Pulmonary artery endothelial cell (primary cell): ENCODE measurements at regions not wholly inside any gene's neighbourhood (a gene's known extent, or its start where the extent isn't known, plus 50 kb on each side); places are given as distances from the start of the nearest gene placed in this dataset.

ENCODE experiments used
- DNase-seq: peaks from one replicate; pipeline ENCODE4 v3.0.0-alpha.2; 2011; ENCODE audit warnings: low read depth, low spot score

DNA sequence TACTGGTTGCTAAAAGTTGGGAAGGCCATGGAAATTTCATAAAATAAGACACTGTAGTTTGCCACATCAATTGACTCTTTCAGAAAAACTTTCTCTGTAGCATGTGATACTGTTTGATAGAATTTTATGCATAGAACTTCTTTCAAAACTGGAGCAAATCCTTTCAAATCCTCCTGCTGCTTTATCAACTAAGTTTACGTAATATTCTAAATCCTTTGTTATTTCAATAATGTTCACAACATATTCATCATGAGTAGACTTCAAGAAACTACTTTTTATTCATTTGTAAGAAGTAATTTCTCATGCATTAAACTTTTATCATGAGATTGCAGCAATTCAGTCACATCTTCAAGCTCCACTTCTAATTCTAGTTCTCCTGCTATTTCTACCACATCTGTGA lies 199.3 kb downstream of the PCDH18 start:
- no peak for DNase-seq

DNA sequence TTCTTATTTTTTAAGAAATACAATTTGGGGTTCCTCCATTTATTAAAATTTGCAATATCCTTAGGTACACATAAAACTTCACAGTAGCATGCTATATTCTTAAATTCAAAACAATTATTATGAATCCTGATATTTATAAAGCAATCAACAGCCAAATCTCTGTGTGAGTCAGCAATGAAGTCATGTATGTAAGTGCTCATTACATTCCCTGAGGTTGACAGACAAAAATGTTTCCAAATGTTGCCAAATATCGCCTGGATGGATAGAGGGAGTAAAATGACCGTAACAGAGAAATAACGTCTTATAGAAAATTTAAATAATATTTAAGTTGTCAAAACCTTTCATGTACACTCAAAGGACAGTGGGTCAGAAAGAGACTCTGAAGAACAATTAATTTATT lies 220.0 kb downstream of the PCDH18 start:
- no peak for DNase-seq

DNA sequence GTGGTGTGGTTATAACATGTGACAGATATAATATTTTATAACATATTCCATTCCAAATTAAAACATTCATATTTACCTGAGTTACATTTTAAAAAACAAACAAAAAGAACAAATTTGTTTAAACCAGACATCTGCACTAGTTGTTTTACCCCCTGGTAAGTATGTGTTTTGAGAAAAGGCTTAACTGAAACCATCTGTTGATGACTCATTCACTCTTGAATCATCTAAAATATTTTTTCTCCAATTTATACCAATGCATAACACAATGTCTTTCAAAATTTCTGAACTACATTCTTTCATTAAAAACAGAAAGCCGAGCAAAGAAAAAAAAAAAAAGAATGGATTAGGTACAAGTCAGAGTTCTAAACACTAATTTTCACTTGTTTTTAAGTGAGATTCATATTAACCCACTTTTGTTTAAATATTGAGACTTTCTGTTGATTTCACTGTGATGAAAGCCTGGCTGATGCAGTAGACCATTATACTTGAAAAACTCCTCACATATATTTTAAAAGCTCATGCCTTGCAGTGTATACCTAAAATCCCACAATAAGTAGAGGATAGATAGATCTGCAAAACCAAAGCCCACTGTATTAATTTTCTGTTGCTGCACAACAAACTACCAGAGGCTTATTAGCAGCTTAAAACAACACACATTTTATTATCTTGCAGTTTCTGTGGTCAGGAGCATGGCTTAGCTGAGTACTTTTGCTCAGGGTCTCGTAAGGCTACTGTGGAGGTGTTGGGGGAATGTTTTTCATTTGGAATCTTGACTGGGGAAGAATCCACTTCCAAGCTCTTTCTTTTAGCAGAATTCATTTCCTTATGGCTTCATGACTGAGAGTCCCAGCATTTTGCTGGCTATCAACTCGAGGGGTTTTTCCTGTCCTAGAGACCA lies 221.5 kb downstream of the PCDH18 start:
- no peak for DNase-seq

DNA sequence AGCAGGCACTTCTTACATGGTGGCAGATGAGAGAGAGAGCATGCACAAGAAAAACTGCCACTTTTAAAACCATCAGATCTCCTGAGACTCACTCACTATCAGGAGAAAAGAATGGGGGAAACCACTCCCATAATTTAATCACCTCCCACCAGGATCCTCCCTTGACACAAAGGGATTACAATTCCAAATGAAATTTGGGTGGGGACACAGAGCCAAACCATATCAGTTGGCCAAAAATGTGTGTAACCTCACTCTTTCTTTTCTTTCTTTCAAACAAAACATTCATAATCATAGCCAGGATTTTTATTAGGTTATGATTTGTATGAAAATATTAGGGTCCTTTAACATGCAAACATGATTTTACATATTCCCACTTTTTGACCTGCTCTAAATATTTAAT lies 222.1 kb downstream of the PCDH18 start:
- no peak for DNase-seq

DNA sequence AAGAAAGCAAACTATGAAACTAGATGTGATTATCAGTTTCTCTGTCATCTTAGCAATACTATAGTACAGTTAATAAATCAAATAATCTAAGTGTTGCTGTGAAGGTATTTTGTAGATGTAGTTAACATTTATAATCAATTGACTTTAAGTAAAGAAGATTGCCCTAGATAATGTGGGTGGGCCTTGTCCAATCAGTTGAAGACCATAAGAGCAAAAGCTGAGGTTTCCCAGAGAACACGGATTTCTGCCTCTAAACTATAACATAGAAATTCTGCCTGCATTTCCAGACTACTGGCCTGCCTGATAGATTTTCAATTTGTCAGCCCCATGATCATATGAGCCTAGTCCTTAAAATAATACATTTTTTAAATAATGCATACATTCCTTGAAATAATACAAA lies 222.9 kb downstream of the PCDH18 start:
- no peak for DNase-seq

DNA sequence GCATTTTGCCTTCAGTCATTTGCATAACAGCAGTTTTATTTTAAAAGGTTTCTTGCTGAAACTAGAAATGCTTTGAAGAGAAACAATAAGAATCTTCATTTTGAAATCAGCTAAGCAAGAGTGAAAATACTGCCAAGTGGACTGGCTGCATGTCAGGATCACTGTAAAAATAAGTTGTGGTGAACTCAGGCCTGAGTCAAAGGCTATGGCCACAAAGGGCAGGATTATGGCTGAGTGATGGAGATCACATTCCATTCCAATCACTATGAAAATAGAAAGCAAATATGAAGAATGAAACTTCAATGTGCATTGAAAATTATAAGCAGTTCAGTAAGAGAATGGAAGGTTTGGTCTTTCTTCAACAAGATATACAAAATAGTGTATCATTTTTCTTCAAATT lies 224.5 kb downstream of the PCDH18 start:
- no peak for DNase-seq

DNA sequence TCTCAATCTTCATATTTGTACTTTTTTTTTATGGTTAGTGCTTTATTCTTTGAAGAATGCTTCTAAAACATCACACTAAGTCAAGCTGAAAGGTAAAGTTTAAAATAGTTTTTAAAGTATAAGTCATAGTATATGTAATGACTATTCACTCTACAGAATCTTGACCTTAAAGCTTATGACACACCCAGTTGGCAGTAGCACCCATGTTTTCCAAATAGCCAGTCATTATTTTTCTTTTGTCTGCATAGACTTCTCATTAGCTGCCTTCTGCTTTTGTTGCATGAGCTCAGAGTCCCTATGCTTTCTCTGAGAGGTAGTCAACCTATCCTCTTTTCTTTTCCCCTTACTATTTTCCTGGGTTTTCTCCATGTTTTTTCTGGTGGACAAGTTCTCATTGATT lies 231.5 kb downstream of the PCDH18 start:
- DNase-seq: no peak

DNA sequence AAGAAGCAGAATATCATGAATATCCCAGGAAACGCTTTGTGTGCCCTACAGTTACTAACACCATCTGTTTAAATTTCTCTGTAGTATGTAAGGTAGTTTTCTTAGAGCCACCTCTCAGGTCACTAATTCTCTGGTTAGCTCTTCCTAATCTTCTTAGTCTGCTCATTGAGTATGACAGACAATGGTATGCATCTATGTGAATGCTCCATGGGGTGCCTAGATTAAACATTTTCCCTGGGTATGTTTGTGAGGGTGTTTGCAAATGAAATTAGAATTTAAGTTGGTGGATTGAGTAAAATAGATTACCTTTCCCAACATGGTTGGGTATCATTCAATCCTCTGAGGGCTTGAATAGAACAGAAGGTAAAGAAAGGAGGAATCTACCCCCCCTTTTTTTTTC lies 233.0 kb downstream of the PCDH18 start:
- DNase-seq: no peak

DNA sequence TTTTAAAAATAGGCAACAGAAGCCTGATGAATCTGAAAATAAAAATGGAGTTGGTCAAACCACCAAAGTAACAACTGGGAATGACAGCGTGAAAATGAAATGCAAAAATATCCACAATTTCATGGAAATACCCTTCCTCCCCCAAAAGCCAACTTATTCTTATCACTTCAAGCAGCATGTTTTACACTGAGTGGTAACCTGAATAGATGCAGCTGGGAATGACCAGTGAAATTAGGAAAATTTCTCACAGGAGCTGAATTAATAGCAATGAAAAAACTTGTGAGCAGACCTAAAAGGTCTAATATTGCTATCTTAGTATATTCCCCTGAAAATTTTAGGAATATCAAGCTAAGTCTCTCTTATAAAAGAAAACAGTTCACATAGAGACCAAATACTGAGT lies 239.0 kb downstream of the PCDH18 start:
- DNase-seq: no peak

DNA sequence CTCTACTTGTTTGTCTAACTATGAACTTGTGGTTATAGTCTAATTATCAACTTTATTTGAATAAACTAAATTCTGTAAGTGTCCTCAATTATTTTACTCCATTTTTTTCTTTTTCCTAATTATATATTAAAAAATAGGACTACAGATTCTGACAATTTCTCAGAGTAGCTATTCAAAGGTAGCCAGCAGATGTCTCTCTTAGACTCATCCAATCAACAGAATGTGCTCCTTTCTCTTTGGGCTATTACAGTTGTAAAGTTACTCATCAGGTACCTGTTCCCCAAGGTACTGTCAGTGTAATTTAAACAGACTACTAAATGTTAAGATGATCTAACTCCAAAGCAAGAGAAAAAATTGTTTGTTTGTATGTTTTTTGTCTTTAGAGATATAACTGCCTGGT lies 248.6 kb downstream of the PCDH18 start:
- DNase-seq: no peak

DNA sequence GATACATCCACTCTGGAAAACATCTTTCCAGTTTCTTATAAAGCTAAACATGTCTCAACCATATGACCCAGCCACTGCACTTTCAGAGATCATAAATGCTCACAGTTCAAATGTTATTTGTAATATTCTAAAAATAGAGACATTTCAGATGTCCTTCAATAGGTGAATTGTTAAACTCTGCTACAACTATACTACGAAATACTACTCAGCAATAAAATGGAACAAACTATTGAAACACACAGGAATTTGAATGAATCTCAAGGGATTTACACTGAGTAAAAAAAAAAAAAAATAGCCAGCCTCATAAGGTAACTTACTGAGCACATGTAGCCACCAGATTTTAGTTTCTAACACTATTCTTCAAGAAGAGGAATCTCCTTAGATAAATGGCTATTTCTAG lies 253.9 kb downstream of the PCDH18 start:
- DNase-seq: no peak

DNA sequence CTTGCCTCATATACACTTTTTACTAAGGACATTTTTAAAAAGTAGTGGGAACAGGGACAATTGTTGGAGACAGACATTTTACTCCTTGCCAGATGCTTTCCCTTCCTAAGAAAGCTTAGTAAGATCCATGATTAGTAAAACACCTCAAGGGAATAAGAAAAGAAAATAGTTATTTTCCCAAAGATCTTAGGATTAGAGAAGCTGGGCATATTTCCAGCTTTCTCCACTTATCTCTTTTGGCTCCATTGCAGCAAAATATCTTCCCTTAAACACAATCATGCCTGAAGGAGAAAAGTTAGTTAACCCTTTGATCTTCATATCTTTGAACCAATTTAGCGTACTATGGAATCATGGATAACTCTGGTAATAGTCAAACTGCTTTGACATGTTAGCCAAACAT lies 257.9 kb downstream of the PCDH18 start:
- DNase-seq: no peak

DNA sequence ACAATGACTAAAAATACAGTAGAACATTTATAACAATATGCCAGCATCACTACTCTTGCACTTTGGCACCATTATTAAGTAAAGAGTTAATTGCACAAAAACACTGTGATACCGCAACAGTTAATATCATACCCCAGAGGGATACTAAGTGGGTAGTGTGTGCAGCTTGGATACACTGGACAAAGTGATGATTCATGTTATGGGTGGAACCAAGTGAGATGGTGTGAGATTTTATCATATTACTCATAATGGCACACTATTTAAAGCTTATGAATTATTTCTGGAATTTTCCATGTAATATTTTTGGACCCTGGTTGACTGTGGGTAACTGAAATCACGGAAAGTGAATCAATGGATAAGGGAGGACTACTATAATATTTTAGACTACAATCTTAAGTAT lies 265.3 kb downstream of the PCDH18 start:
- DNase-seq: no peak

DNA sequence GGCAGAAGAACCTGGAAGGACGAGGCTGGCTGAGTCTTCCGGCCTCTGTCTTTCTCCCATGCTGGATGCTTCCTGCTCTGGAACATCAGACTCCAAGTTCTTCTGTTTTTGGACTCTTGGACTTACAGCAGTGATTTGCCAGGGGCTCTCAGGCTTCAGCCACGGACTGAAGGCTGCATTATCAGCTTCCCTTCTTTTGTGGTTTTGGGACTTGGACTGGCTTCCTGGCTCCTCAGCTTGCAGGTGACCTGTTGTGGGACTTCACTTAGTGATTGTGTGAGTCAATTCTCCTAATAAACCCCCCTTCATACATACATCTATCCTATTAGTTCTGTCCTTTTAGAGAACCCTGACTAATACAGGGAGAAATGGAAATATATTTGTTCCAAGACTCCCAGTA lies 265.8 kb downstream of the PCDH18 start:
- no peak for DNase-seq

DNA sequence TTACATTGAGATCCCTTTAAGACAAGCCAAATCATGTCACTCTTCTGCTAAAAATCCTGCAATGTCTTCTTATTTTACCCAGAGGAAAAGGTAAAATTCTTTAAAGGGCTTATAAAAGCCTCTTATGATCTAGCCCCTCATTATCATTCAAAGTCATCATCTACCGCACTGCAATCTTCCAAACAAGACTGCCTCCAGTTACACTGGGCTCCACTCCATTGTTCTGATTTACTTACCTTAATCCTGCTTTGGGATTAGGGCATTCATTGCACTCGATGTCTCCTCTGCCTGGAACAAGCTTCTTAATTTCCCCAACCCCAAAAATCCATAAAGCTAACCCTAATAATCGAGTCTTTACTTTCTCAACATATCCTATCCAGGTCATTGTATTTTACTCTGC lies 269.1 kb downstream of the PCDH18 start:
- DNase-seq: no peak

DNA sequence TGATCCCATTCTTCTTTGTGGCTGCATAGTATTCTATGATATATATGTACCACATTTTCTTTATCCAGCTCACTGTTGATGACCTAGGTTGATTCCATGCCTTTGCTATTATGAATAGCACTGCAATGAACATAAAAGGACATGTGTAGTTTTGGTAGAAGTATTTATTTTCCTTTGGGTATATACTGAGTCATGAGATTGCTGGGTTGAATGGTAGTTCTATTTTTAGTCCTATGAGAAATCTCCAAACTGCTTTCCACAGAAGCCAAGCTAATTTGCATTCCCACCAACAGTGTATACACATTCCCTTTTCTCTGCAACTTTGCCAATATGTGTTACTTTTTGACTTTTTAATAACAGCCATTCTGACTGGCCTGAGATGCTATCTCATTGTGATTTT lies 278.3 kb downstream of the PCDH18 start:
- DNase-seq: no peak

DNA sequence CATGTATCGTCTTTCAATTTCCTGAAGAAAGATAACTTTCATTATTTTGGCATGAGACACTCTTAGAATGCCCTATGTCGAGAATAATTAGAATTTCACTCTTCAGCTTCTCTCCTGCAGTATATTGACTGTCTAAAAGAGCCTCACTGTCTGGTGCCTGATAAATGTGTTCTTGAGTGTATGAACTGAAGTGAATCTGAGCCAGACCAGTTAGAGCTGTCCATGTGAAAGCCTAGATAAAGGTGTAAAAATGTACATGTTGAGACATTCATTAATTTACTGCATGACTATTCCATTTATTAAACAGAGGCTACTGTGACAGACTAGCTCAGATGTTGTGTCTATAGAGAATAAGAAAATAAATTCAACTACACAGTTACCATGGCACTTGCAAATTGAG lies 283.2 kb downstream of the PCDH18 start:
- no peak for DNase-seq

DNA sequence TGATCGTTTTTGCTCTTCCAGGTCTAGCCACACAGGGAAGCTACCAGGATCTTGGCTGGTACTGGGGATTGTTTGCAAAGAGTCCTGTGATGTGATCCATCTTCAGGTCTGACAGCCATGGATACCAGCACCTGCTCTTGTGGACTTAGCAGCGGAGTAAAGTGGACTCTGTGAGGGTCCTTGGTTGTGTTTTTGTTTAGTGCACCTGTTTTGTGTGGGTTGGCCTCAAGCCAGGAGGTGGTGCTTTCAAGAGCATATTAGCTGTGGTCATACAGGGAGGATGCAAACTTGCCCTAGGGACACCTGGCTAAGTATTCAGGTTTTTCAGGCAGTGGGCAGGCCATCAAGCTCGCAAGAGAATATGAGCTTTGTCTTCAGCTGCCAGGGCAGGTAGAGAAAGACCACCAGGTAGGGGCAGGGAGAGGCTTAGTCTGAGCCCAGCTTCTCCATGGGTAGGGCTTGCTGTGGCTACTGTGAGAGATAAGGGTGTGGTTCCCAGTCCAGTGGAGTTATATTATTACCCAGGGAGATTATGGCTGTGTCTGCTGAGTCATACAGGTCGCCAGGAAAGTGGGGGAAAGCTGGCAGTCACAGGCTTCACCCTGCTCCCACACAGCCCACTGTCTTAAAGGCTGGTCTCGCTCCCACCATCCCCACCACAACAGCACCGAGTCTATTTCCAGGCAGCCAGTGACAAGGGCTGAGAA lies 293.7 kb downstream of the PCDH18 start:
- no peak for DNase-seq

DNA sequence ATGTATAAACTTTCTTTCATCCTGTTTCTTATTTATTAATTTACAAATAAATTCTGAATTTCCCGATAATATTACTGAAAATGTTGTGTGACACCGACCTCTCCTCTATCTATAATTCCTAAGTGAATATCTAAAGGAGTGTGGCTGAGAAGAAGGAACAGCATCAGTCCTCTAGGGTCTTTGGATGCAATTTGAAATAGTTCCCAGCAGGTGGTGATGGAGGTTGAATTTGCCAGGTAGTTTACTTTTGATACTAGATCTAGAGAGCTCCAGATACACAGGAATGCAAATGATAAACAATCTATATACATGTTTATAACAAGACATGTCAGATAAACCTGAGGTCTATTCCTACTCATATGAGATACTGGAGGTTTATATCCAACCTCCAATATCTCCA lies 305.4 kb downstream of the PCDH18 start:
- no peak for DNase-seq

DNA sequence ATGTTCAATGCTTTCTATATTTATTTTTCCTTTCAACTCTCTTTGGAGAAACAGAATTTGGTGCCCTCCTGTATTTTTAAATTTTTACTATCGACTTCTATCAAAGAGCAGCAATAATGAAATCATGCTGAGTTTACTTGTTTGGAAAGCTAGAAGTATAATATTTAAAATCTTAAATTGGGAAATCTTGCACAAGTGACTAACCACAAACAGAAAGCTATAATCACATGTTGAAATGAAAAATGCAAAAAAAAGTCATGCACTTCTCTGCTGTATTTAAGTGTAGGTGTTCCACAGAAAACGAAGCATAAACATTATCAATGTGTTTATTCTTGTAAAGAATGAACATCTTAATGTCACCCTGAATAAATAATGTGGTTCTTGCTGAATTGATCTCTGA lies 306.1 kb downstream of the PCDH18 start:
- no peak for DNase-seq

DNA sequence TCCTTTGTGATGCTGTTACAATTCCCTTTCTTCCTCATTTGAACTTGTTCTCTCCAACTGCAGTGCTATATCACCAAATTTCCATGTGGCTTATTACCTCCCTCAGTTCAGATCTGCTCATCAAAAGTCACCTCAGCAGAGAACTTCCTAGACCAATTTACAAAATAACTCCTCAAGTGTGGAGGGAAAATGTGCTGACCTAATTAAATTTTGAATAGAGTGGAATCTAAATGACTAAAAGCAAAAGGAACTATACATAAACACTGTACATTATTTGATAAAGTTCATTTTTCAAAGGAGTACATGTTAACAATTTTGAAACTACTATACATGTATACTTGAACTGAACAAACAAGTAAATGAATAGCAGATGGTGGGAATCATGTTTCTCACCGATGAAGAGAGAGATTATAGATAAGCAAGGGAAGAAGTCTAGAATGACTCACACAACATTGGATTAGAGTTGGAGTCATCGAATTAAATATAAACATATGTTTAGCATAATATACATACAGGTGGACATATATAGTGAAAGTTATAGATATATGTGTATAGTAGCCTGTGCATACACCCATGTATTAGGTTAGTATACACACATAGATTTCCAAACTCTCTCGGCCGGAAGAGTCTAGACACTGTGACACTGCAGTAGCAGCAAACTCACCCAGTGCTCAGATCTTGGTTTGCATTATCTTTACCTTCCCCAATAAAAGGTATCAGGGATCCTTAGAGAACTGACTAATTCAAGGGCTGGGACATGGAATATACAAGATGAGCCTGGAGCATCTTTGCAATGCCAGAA lies 318.7 kb downstream of the PCDH18 start:
- no peak for DNase-seq

DNA sequence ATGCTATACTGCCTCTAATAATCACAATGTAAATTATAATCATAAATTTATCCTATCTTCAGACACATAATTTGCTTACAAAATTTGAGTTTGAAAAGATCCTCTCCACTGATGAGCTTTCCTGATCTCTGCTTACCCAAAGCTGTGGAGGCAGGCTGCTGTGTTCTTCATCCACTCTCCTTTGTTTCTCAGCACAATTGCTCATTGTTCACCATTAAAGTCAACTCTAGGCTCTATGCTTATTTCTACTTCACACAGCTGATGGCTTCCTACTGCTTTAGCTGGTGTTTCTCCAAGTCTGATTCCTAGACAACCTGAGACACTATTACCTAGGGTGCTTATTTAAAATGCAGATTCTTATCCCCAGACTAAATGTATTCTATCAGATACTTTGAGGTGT lies 319.7 kb downstream of the PCDH18 start:
- no peak for DNase-seq
